Omental fat pad (tissue), 3 donors: ENCODE measurements at regions not wholly inside any gene's neighbourhood (a gene's known extent, or its start where the extent isn't known, plus 50 kb on each side); places are given as distances from the start of the nearest gene placed in this dataset.

ENCODE experiments used
- ATAC-seq: fragments of 150-250 bp; one replicate; pipeline ENCODE4 v1.9.1; 2016; ENCODE audit warnings: mild to moderate bottlenecking, moderate library complexity; ENCODE audit not compliant: low FRiP score
- DNase-seq: peaks from one replicate; pipeline ENCODE4 v3.0.0-alpha.2; 2019; ENCODE audit warnings: low spot score
- CTCF ChIP-seq, 3 donors: fragments of 450-650 bp; IDR thresholded peaks; one replicate each; pipeline ENCODE4 v1.5.1; 2016 to 2017; ENCODE audit warnings: antibody characterized with exemption in 3 of 3, mild to moderate bottlenecking in 3 of 3, moderate library complexity in 2 of 3

GRCh38 chr1:38431535-38432376 is 385.2 kb upstream of the POU3F1 start:
- no peak for ATAC-seq
- no peak for TF ChIP-seq CTCF (IDR thresholded peaks at IDR 0.05)
- no peak for DNase-seq

- ATAC-seq (no peak), DNase-seq (no peak)
- no peak for TF ChIP-seq CTCF (IDR thresholded peaks at IDR 0.05)
Measured at GRCh38 chr1:38430949-38431348, 384.4 kb upstream of the POU3F1 start.

- TF ChIP-seq CTCF (IDR thresholded peaks at IDR 0.05): no peak
- ATAC-seq (no peak), DNase-seq (no peak)
Measured at GRCh38 chr1:38424677-38425076, 378.1 kb upstream of the POU3F1 start.

- no peak for DNase-seq
- no peak for TF ChIP-seq CTCF (IDR thresholded peaks at IDR 0.05)
- no peak for ATAC-seq
Measured at GRCh38 chr1:38420666-38421065, 374.1 kb upstream of the POU3F1 start.

- no peak for DNase-seq
- no peak for ATAC-seq
- TF ChIP-seq CTCF (IDR thresholded peaks at IDR 0.05): no peak
Measured at GRCh38 chr1:38418195-38419030, 371.8 kb upstream of the POU3F1 start.

GRCh38 chr1:38403667-38404066 is 357.1 kb upstream of the POU3F1 start:
- DNase-seq (no peak), ATAC-seq (no peak)
- TF ChIP-seq CTCF (IDR thresholded peaks at IDR 0.05): no peak
